Esophagus squamous epithelium (tissue), 5 donors: ENCODE measurements at regions not wholly inside any gene's neighbourhood (a gene's known extent, or its start where the extent isn't known, plus 50 kb on each side); places are given as distances from the start of the nearest gene placed in this dataset.

ENCODE experiments used
- DNase-seq: peaks from one replicate; lab custom pipeline; 2025; lab: John Stamatoyannopoulos, UW
- H3K27ac ChIP-seq, 4 donors: fragments of 200-600 bp; sonication (generic); one replicate each; pipeline ENCODE4 v1.5.1; 2016 to 2019; ENCODE audit warnings: mild to moderate bottlenecking in 1 of 4
- H3K27me3 ChIP-seq, 4 donors: fragments of 200-600 bp; sonication (generic); 1 replicate in 3 of 4; 2 replicates in 1 of 4; pipeline versions ENCODE4 v1.5.1 to v1.6.0; 2017 to 2021; ENCODE audit warnings: antibody characterized with exemption in 1 of 4
- H3K36me3 ChIP-seq, 3 donors: fragments of 200-600 bp; sonication (generic); one replicate each; pipeline ENCODE4 v1.5.1; 2016 to 2019
- H3K4me1 ChIP-seq, 3 donors: fragments of 200-600 bp; sonication (generic); one replicate each; pipeline ENCODE4 v1.5.1; 2017 to 2019
- H3K4me3 ChIP-seq, 4 donors: fragments of 200-600 bp; sonication (generic); 1 replicate in 3 of 4; 2 replicates in 1 of 4; pipeline ENCODE4 v1.5.1; 2016 to 2019; ENCODE audit warnings: mild to moderate bottlenecking in 2 of 4, moderate library complexity in 1 of 4
- H3K9me3 ChIP-seq, 3 donors: fragments of 200-600 bp; sonication (generic); one replicate each; pipeline ENCODE4 v1.5.1; 2016 to 2019
- POLR2A ChIP-seq, 4 donors: fragments of 450-650 bp; IDR thresholded peaks; one replicate each; pipeline ENCODE4 v1.6.1; 2017; ENCODE audit warnings: antibody characterized with exemption in 4 of 4, mild to moderate bottlenecking in 4 of 4, moderate library complexity in 3 of 4
- WGBS, 2 donors: methylation state at CpG; one replicate each; pipeline ENCODE4 v1.1.5; 2018; 5-methylcytosine and 5-hydroxymethylcytosine counted together
- intact Hi-C: fragments of 100-400 bp; cut with DNase I; formaldehyde crosslinking; loops from one replicate; pipeline ENCODE4 v1.15.0; 2022
- TF ChIP-seq, protein P1 (sequence below), 6 experiments: fragments of 450-650 bp in 4 of 6; fragments of 200-600 bp in 2 of 6; sonication (generic) in 2 of 6; IDR thresholded peaks; one replicate each; pipeline ENCODE4 v1.5.1; 2016 to 2019; ENCODE audit warnings: antibody characterized with exemption in 6 of 6, mild to moderate bottlenecking in 4 of 6, moderate library complexity in 4 of 6
- donor health status: DM: yes; HTN: yes; CAD: no.

DNA sequence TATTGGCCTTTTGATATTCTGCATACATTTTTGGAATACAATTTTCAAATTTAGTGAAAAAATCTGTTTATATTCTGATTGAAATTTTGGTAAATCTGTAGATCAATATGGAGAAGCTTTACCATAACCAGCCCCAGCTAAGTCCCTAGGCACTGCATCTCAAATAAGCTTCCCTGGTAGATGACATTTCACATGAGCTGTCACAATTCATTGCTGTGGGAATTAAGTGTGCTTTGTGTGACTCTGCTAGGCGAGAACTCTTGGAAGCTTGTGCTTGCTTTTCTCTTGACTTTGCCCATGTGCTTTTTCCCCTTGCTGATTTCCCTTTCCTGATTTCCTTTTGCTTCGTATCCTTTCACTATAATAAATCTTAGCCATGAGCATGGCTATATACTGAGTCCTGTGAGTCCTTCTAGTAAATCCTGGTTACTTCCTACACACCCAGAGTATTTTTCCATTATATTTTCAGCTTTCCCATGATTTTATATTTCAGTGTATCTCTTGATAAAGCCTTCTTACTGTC lies 166.5 kb upstream of the MMS22L start:
- no peak overlapping the region for H3K27ac ChIP-seq
- intact Hi-C loops = no loop called here
- H3K4me1 ChIP-seq = no peaks in the 10 kb centered on the region
- TF ChIP-seq, protein P1, sequence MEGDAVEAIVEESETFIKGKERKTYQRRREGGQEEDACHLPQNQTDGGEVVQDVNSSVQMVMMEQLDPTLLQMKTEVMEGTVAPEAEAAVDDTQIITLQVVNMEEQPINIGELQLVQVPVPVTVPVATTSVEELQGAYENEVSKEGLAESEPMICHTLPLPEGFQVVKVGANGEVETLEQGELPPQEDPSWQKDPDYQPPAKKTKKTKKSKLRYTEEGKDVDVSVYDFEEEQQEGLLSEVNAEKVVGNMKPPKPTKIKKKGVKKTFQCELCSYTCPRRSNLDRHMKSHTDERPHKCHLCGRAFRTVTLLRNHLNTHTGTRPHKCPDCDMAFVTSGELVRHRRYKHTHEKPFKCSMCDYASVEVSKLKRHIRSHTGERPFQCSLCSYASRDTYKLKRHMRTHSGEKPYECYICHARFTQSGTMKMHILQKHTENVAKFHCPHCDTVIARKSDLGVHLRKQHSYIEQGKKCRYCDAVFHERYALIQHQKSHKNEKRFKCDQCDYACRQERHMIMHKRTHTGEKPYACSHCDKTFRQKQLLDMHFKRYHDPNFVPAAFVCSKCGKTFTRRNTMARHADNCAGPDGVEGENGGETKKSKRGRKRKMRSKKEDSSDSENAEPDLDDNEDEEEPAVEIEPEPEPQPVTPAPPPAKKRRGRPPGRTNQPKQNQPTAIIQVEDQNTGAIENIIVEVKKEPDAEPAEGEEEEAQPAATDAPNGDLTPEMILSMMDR (IDR thresholded peaks at IDR 0.05) = no peak
- TF ChIP-seq POLR2A (IDR thresholded peaks at IDR 0.05) = no peak
- no peaks in the 10 kb centered on the region for H3K36me3 ChIP-seq
- DNase-seq = no peak
- H3K9me3 ChIP-seq = no peaks in the 10 kb centered on the region
- no peak overlapping the region for H3K4me3 ChIP-seq
- no peaks in the 10 kb centered on the region for H3K27me3 ChIP-seq
- WGBS, 2 donors = 42 to 51% methylated on average over 2 of the region's 2 CpGs

DNA sequence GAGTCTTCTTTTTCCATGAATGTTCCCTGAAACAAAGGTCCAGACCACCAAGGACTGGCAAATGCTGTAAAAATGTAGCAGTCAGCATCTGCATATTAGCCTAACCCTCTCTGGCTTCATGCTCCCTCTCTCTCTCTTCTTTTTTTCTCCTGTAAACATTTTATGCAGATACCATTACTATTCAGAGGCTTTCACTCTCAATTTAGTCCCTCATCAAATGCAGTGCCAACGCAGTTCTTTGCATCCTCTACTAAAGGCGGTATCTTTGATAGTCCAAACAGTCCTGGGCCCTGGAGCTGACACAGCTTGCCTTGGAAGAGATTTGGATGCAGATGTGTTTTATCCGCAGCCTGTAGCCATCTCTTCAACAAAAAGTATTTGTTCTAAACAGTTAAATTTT lies 167.1 kb upstream of the MMS22L start:
- Histone ChIP-seq H3K4me3 (no peak overlapping the region), H3K36me3 (no peaks in the 10 kb centered on the region), H3K9me3 (no peaks in the 10 kb centered on the region), H3K4me1 (no peaks in the 10 kb centered on the region), H3K27me3 (no peaks in the 10 kb centered on the region), H3K27ac (no peak overlapping the region)
- WGBS, 2 donors = 78 to 79% methylated on average over 3 of the region's 3 CpGs
- TF ChIP-seq, protein P1 (IDR thresholded peaks at IDR 0.05) = no peak
- TF ChIP-seq POLR2A (IDR thresholded peaks at IDR 0.05) = no peak
- intact Hi-C loops = no loop called here
- DNase-seq = no peak

DNA sequence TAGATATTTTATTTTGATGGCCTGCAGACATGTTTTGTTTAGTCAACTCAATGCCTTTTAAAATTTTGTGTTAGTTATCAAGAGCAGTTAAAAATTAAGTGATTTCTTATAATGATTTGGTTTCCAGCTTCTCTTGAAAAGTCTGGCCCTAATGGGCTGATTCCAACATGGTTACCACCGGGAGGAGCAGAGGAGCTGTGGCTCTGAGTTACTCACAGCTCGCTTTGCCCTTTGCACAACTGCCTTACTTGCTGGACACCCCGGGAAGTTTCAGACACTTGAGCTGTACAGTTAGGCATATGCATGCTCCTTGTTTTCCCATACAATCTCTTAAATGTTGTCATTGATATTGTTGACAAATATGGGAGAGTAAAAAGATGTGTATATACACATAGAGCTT lies 173.1 kb upstream of the MMS22L start:
- TF ChIP-seq POLR2A (IDR thresholded peaks at IDR 0.05) = no peak
- TF ChIP-seq, protein P1 (IDR thresholded peaks at IDR 0.05) = no peak
- H3K27me3 ChIP-seq = no peaks in the 10 kb centered on the region
- H3K4me1 ChIP-seq = no peaks in the 10 kb centered on the region
- no peak overlapping the region for H3K27ac ChIP-seq
- no peaks in the 10 kb centered on the region for H3K36me3 ChIP-seq
- intact Hi-C loops = no loop called here
- 58 to 77% methylated on average over 3 of the region's 3 CpGs for WGBS, 2 donors
- no peaks in the 10 kb centered on the region for H3K9me3 ChIP-seq
- DNase-seq = no peak
- H3K4me3 ChIP-seq = no peak overlapping the region

DNA sequence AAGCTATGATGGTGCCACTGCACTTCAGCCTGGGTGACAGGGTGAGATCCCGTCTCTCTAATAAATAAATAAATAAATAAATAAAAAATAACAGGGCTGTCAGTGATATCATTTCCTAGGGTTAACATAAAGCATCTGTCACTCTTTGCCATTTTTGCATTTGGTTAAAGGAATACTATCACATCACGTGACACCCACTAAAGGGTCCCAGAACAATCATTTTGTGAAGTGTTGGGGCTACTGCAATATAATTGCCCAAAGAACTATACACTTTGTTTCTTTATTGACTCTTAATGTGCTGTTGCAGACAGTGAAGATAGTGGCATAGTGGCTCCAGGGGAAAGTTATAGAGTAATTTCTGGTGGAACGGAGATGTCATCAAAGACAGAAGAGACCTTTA lies 176.5 kb upstream of the MMS22L start:
- H3K9me3 ChIP-seq = no peaks in the 10 kb centered on the region
- WGBS, 2 donors = 79 to 86% methylated on average over 3 of the region's 3 CpGs
- intact Hi-C loops = no loop called here
- TF ChIP-seq, protein P1 (IDR thresholded peaks at IDR 0.05) = no peak
- no peak for TF ChIP-seq POLR2A (IDR thresholded peaks at IDR 0.05)
- H3K4me1 ChIP-seq = no peaks in the 10 kb centered on the region
- no peaks in the 10 kb centered on the region for H3K36me3 ChIP-seq
- no peak for DNase-seq
- no peak overlapping the region for H3K4me3 ChIP-seq
- H3K27me3 ChIP-seq = no peaks in the 10 kb centered on the region
- H3K27ac ChIP-seq = no peak overlapping the region

DNA sequence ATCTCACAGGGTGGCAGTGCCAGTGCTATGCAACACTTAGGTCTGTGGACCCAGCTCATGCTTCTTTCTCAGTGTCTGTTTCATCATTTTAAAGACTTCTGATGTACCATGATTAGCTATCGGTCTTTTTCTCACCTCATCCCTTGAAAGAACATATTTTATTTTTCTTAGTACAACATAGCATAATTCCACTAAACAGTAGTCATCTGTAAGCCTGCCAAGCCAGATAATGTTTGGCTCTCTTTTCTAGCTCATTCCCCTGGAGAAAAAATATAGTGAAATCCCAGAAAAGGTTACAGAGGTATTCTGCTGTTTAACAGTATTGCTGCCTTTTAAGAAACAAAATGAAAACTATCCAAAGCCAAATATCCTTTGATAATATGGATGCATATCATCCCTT lies 177.0 kb upstream of the MMS22L start:
- TF ChIP-seq, protein P1 (IDR thresholded peaks at IDR 0.05) = no peak
- TF ChIP-seq POLR2A (IDR thresholded peaks at IDR 0.05) = no peak

More for the DNA sequence above, 177.0 kb upstream of the MMS22L start:
- 70 to 72% methylated on average over 1 of the region's 1 CpG for WGBS, 2 donors
- intact Hi-C loops = no loop called here
- no peaks in the 10 kb centered on the region for H3K9me3 ChIP-seq
- H3K27me3 ChIP-seq = no peaks in the 10 kb centered on the region
- no peak overlapping the region for H3K4me3 ChIP-seq
- no peaks in the 10 kb centered on the region for H3K36me3 ChIP-seq
- H3K27ac ChIP-seq = no peak overlapping the region
- no peak for DNase-seq
- no peaks in the 10 kb centered on the region for H3K4me1 ChIP-seq
